SK-N-MC (cell line): ENCODE measurements at regions not wholly inside any gene's neighbourhood (a gene's known extent, or its start where the extent isn't known, plus 50 kb on each side); places are given as distances from the start of the nearest gene placed in this dataset.

Source experiments
- DNase-seq: peaks from one replicate; pipeline ENCODE4 v3.0.0-alpha.2; 2011; ENCODE audit warnings: low read depth, low spot score
- H3K27ac ChIP-seq: fragments of 200-600 bp; sonication (generic); 2 replicates; pipeline ENCODE4 v1.5.1; 2016; ENCODE audit warnings: mixed run types
- H3K36me3 ChIP-seq: fragments of 200-600 bp; sonication (generic); 2 replicates; pipeline ENCODE4 v1.6.1; 2017; ENCODE audit warnings: antibody characterized with exemption, low read length, mixed read lengths; ENCODE audit not compliant: insufficient read depth
- H3K4me3 ChIP-seq: fragments of 200-600 bp; sonication (generic); 2 replicates; pipeline ENCODE4 v1.5.1; 2016
- H3K9ac ChIP-seq: fragments of 200-600 bp; sonication (generic); 2 replicates; pipeline ENCODE4 v1.8.0; 2017; ENCODE audit warnings: mixed run types, mixed read lengths; ENCODE audit not compliant: insufficient read length
- H3K9me3 ChIP-seq: fragments of 200-600 bp; sonication (generic); 2 replicates; pipeline ENCODE4 v1.6.1; 2017; ENCODE audit warnings: low read depth, mild to moderate bottlenecking, antibody characterized with exemption, low read length, moderate library complexity, mixed read lengths
- EZH2 ChIP-seq: fragments of 200-600 bp; sonication (generic); IDR thresholded peaks from one replicate; pipeline ENCODE4 v1.6.1; 2017; ENCODE audit warnings: antibody characterized with exemption
- FOXP2 ChIP-seq: optimal IDR thresholded peaks from 2 replicates; pipeline ENCODE3; 2011; ENCODE audit warnings: mild to moderate bottlenecking, moderate library complexity; ENCODE audit not compliant: insufficient read depth; ENCODE audit errors: extremely low read length, control extremely low read depth
- POLR2AphosphoS5 ChIP-seq: IDR thresholded peaks from 2 replicates; pipeline ENCODE4 v1.6.1; 2012; ENCODE audit warnings: mild to moderate bottlenecking, low read depth, low read length, borderline replicate concordance

DNA sequence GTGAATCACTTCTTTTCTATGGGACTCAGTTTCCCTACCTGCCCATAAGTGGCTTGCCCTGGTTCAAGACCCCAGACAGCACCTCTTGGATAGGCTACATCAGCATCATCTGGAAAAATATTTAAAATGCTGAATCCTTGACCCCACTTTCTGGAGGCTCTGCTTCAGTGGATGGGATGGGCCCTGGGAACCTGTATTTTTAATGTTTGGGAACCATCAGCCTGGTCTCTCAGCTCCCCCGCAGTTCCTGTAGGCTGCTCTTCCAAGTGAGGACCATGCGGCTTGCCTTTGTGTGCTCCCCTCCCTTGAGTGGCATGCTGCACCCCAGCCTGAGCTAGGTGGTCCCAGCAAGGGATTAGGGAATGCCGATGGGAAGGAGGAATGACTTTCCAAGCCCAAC lies 68.3 kb upstream of the CRHR1 start:
- Histone ChIP-seq H3K36me3 (no peaks in the 10 kb centered on the region), H3K9me3 (no peaks in the 10 kb centered on the region), H3K4me3 (no peak overlapping the region), H3K27ac (no peak overlapping the region), H3K9ac (no peak overlapping the region)
- DNase-seq, result no peak
- TF ChIP-seq FOXP2, result no peak
- TF ChIP-seq POLR2AphosphoS5, result no peak
- no peak for TF ChIP-seq EZH2

DNA sequence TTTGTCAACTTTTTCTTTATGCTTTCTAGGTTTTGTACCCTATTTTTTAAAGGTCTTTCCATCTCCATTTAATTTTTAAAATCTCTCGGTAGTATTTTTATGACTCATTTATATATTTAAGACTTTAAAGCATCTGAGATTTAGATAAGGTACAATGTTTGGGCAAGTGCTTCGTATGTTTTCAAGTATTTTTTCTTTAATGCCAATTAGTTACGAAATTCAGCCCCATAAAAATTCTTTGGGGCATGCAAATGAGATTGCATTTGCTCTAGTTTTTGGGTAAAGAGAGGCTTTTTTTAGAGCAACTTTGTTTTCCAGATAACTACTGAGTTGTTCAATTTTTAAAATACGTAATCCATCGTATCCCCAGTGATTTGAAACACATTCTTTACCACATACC lies 65.3 kb upstream of the CRHR1 start:
- H3K9ac ChIP-seq, result no peak overlapping the region
- TF ChIP-seq EZH2 (no peak), FOXP2 (no peak), POLR2AphosphoS5 (no peak)
- H3K27ac ChIP-seq, result no peak overlapping the region
- no peaks in the 10 kb centered on the region for H3K9me3 ChIP-seq
- no peaks in the 10 kb centered on the region for H3K36me3 ChIP-seq
- H3K4me3 ChIP-seq, result no peak overlapping the region
- DNase-seq, result no peak

DNA sequence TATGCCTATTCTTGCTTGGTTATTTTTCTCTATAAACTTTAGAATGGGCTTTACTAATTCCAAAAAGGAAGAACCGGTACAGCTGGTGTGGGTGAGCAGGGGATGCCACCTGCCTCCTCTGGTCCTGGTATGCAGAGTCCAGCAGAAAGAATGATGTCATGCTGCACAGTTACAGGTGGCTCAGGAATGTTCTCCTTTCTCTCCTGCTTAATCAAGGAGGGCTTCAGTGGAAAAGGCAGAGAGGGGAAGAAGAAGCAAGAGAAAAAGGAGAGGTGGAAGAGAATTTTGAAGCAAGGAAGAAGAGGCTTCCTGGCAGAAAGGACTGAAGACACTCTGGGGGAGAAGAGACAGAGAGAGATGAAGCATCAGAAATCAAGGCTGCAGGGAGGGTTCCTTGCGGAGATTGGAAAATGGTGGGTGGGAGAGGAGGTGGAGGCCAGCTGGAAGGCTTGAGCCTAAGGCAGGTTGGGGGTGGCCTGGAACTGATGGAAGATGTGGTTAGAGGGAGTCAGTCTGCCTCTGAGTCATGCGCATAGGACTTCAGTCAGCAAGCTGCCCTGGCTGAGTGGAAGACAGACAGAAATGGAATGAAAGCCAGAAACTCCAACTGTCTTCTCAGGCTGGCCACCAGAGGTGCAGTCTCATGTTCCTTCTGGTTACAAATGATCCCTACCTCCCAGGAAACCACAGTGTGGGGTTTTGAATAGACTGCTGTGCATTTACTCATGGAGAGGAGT lies 64.6 kb upstream of the CRHR1 start:
- Histone ChIP-seq H3K36me3 (no peaks in the 10 kb centered on the region), H3K9me3 (no peaks in the 10 kb centered on the region), H3K9ac (no peak overlapping the region), H3K27ac (no peak overlapping the region), H3K4me3 (no peak overlapping the region)
- TF ChIP-seq EZH2 (no peak), FOXP2 (no peak), POLR2AphosphoS5 (no peak)
- DNase-seq, result no peak

DNA sequence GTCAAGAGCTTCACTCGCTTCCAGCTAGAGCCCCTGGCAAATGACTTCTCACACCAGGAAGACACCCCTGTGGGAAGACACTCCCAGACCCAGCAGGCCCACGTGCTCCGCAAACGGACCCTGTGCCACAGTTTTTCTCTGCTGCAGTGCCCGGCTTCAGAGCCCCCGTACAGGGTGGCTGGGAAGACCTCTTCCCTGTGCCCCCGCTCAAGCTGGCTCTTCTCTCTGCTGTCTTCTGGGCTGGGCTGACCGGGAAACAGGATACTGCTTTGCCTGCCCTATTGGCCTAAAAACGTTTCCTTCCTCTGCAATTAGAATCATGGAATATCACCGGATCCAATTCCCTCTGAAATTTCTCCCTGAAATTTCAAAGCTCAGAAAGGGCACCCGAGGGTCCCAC lies 63.7 kb upstream of the CRHR1 start:
- H3K36me3 ChIP-seq, result no peaks in the 10 kb centered on the region

DNA sequence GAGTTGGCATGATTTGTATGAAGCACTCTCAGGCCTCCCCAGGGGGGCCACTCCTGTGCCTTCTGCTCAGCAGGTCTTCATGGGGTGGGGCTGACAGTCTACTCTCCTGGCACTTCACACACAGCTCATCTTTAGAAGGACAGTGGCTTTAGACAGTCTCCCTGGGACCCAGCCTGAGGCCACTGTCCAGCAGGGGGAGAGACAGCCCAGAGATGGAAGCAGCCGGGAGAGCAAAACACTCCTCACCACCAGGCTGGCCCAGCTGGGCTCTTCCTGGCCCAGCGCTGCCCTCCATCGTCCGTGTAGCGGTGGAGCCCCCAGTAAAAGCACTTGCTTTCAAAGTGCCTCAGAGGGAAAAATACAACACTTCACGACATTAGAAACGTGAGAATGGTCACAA lies 62.0 kb upstream of the CRHR1 start:
- Histone ChIP-seq H3K27ac (no peak overlapping the region), H3K9ac (no peak overlapping the region), H3K4me3 (no peak overlapping the region), H3K9me3 (no peaks in the 10 kb centered on the region), H3K36me3 (no peaks in the 10 kb centered on the region)
- no peak for TF ChIP-seq EZH2
- no peak for DNase-seq

More for the DNA sequence above, 63.7 kb upstream of the CRHR1 start:
- no peak for DNase-seq
- H3K9ac ChIP-seq, result no peak overlapping the region
- no peak for TF ChIP-seq FOXP2
- no peak for TF ChIP-seq EZH2
- no peak for TF ChIP-seq POLR2AphosphoS5
- no peak overlapping the region for H3K27ac ChIP-seq
- no peaks in the 10 kb centered on the region for H3K9me3 ChIP-seq
- H3K4me3 ChIP-seq, result no peak overlapping the region

DNA sequence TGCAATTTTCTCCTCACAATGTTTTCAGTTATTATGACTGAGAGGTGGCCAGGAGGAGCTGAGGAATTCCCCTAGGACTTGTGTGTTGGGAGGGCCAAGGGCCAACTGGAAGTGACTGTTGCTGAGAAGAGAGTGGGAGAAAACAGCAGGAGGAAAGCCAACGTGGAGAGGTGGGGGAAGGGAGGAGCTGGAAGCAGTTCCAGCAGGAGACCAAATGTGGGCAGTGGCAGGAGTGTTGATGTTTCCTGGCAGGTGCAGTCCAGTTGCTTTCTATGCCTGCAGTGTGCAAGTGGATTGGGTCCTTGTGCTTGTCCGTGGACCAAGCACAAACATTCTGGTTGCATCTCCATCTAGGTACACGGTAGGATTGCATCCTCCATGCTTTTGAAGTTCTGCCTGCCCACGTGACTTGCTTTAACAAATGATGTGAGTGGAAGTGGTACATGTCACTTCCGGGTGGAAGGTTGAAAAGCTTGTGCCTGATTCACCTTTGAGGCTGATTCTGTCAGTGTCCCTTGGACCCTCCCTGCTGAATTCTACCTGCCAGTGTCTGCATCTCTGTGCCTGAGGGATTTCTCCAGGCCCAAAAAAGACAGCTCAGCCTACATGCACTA lies 54.7 kb upstream of the CRHR1 start:
- TF ChIP-seq EZH2, result no peak
- TF ChIP-seq FOXP2, result no peak
- no peak for TF ChIP-seq POLR2AphosphoS5
- DNase-seq, result no peak
- H3K36me3 ChIP-seq, result no peaks in the 10 kb centered on the region
- no peak overlapping the region for H3K9ac ChIP-seq
- H3K27ac ChIP-seq, result no peak overlapping the region
- H3K9me3 ChIP-seq, result no peaks in the 10 kb centered on the region
- H3K4me3 ChIP-seq, result no peak overlapping the region

DNA sequence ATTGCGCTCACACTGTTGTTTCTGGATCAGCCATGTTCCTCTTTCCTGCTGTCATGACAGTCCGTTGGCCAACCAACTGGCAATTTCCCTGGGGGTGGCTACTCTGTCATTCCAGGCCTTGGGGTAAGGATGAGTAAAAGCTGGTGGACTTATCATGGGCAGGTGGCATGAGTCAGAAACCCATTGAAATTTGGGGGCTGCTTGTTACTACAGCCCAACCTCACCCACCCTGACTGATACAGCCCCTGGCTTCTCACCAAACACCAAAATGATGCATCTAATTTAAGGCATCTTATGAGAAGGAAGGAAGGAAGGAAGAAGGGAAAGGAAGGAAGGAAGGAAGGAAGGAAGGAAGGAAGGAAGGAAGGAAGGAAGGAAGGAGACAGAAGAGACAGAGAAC lies 53.9 kb upstream of the CRHR1 start:
- H3K9me3 ChIP-seq, result no peaks in the 10 kb centered on the region
- no peak for TF ChIP-seq FOXP2
- TF ChIP-seq EZH2, result no peak
- no peak for TF ChIP-seq POLR2AphosphoS5
- no peak overlapping the region for H3K27ac ChIP-seq
- no peaks in the 10 kb centered on the region for H3K36me3 ChIP-seq
- DNase-seq, result no peak
- no peak overlapping the region for H3K4me3 ChIP-seq
- H3K9ac ChIP-seq, result no peak overlapping the region

DNA sequence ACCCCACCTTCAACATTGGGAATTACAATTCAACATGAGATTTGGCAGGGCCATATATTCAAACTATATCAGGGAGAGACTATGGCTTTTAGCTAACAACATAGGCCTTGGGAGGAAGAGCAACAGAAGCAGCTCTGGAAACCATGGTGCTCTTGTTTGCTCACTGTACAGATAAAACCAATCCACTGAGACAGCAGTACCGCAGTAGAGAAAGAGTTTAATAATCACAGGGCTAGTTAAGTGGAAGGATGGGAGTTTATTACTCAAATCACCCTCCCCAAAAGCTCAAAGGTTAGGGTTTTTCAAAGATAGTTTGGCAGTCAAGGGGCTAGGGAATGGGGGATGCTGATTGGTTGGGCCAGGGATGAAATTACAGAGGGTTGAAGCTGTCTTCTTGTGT lies 52.7 kb upstream of the CRHR1 start:
- no peak overlapping the region for H3K27ac ChIP-seq
- H3K9me3 ChIP-seq, result no peaks in the 10 kb centered on the region
- no peak for TF ChIP-seq POLR2AphosphoS5
- no peak for TF ChIP-seq EZH2
- no peak for TF ChIP-seq FOXP2
- H3K9ac ChIP-seq, result no peak overlapping the region
- no peak overlapping the region for H3K4me3 ChIP-seq
- H3K36me3 ChIP-seq, result no peaks in the 10 kb centered on the region
- DNase-seq, result no peak
